HCT116 (cell line): ENCODE measurements at regions not wholly inside any gene's neighbourhood (a gene's known extent, or its start where the extent isn't known, plus 50 kb on each side); places are given as distances from the start of the nearest gene placed in this dataset.
A peak's percentile ranks its signal among the peaks of the same experiment; 100 is the strongest.

Experiments used
- ATAC-seq: fragments of 200-7000 bp; cut with Tn5 transposase; 2 replicates; pipeline ENCODE4 v1.9.1; 2020; ENCODE audit warnings: mild to moderate bottlenecking, moderate library complexity
- BruUV-seq: library from RNA; stranded (reverse); fragments of 400-500 nt; replicated peaks from 2 replicates; lab custom pipeline; 2021; lab: Mats Ljungman, UMichigan
- CTCF ChIA-PET: fragments of 300-600 bp; sonication (Branson Sonifier 250); formaldehyde crosslinking; loops from one replicate; lab custom pipeline; 2021; ENCODE audit warnings: antibody characterized with exemption; lab: Charles Lee
- POLR2A ChIA-PET: fragments of 300-600, 350-600 bp; sonication (Branson Sonifier 250); formaldehyde crosslinking; loops from one replicate; lab custom pipeline; 2021; ENCODE audit warnings: antibody characterized with exemption; lab: Charles Lee
- RAD21 ChIA-PET, 2 experiments: fragments of 300-600 bp; sonication (Branson Sonifier 250); formaldehyde crosslinking; loops; one replicate each; lab custom pipeline; 2023; ENCODE audit warnings: low total read pairs in 2 of 2; ENCODE audit not compliant: uncharacterized antibody in 2 of 2, unreplicated experiment in 2 of 2, low non-redundant PET in 1 of 2; lab: Charles Lee
- DNase-seq: peaks from one replicate; pipeline ENCODE4 v3.0.0-alpha.2; 2010; ENCODE audit warnings: low read depth, low spot score
- H2AFZ ChIP-seq: fragments of 200-600 bp; shearing (Covaris generic), sonication (generic); 2 replicates; pipeline ENCODE4 v1.6.1; 2017; ENCODE audit warnings: low read depth, mixed run types, mixed read lengths, antibody characterized with exemption, low read length; ENCODE audit not compliant: poor library complexity, severe bottlenecking
- H3K27ac ChIP-seq: 2 replicates; pipeline ENCODE4 v1.5.1; 2012; ENCODE audit warnings: low read depth, low read length
- H3K27me3 ChIP-seq: fragments of 200-600 bp; sonication (generic); 2 replicates; pipeline ENCODE4 v1.6.1; 2016; ENCODE audit warnings: mixed run types, low read length, mixed read lengths; ENCODE audit not compliant: insufficient read depth
- H3K36me3 ChIP-seq, 2 experiments: fragments of 200-500 bp in 1 of 2; fragments of 200-600 bp in 1 of 2; sonication (Bioruptor generic) in 1 of 2; sonication (generic) in 1 of 2; 2 replicates each; pipeline versions ENCODE4 v1.5.1 to v1.6.1; 2014 to 2016; ENCODE audit warnings: low read length in 2 of 2, inconsistent platforms in 1 of 2, mixed read lengths in 1 of 2, mixed run types in 1 of 2; ENCODE audit not compliant: insufficient read depth in 2 of 2, control insufficient read depth in 1 of 2
- H3K4me1 ChIP-seq, 2 experiments: fragments of 200-600 bp in 1 of 2; sonication (generic) in 1 of 2; 2 replicates each; pipeline versions ENCODE4 v1.5.1 to v1.6.1; 2012 to 2017; ENCODE audit warnings: low read length in 2 of 2, inconsistent platforms in 1 of 2, mild to moderate bottlenecking in 1 of 2, mixed read lengths in 1 of 2, mixed run types in 1 of 2, moderate library complexity in 1 of 2; ENCODE audit not compliant: insufficient read depth in 2 of 2, control insufficient read depth in 1 of 2
- H3K4me2 ChIP-seq: fragments of 200-600 bp; sonication (generic); 2 replicates; pipeline ENCODE4 v1.6.1; 2017; ENCODE audit warnings: mixed run types, low read length, mixed read lengths
- H3K4me3 ChIP-seq, 2 experiments: fragments of 200-600 bp in 1 of 2; sonication (generic) in 1 of 2; replicated peaks in 1 of 2; 2 replicates each; pipeline ENCODE4 v1.5.1; 2011 to 2016; ENCODE audit warnings: low read length in 2 of 2, control low read depth in 1 of 2, low read depth in 1 of 2, mild to moderate bottlenecking in 1 of 2, mixed read lengths in 1 of 2, mixed run types in 1 of 2
- H3K79me2 ChIP-seq: fragments of 200-600 bp; sonication (generic); 2 replicates; pipeline ENCODE4 v1.6.1; 2017; ENCODE audit warnings: mild to moderate bottlenecking, mixed run types, low read length, moderate library complexity, mixed read lengths; ENCODE audit not compliant: insufficient read depth
- H3K9ac ChIP-seq: fragments of 200-600 bp; sonication (generic); 2 replicates; pipeline ENCODE4 v1.6.1; 2016; ENCODE audit warnings: low read length, mixed read lengths
- H3K9me2 ChIP-seq: fragments of 200-600 bp; sonication (generic), shearing (Covaris generic); 2 replicates; pipeline ENCODE4 v1.6.1; 2017; ENCODE audit warnings: mixed run types, mild to moderate bottlenecking, moderate library complexity; ENCODE audit not compliant: insufficient read depth
- H3K9me3 ChIP-seq, 2 experiments: fragments of 200-500 bp in 1 of 2; fragments of 200-600 bp in 1 of 2; sonication (Bioruptor generic) in 1 of 2; sonication (generic) in 1 of 2; 2 replicates each; pipeline ENCODE4 v1.6.1; 2014 to 2017; ENCODE audit warnings: low read length in 2 of 2, mixed read lengths in 2 of 2, inconsistent platforms in 1 of 2, low read depth in 1 of 2, mild to moderate bottlenecking in 1 of 2, mixed run types in 1 of 2, moderate library complexity in 1 of 2; ENCODE audit not compliant: control insufficient read depth in 1 of 2, insufficient read depth in 1 of 2
- H4K20me1 ChIP-seq: fragments of 200-600 bp; sonication (generic), shearing (Covaris generic); 2 replicates; pipeline ENCODE4 v1.6.1; 2017; ENCODE audit warnings: mixed run types, mild to moderate bottlenecking, moderate library complexity; ENCODE audit not compliant: insufficient read depth
- CBX3 ChIP-seq: IDR thresholded peaks from 2 replicates; pipeline ENCODE4 v1.6.1; 2012; ENCODE audit warnings: low read depth
- CEBPB ChIP-seq: IDR thresholded peaks from 2 replicates; pipeline ENCODE4 v1.6.1; 2012; ENCODE audit warnings: low read depth
- EGR1 ChIP-seq: IDR thresholded peaks from 2 replicates; pipeline ENCODE4 v1.6.1; 2012; ENCODE audit warnings: low read depth
- EZH2 ChIP-seq: fragments of 200-600 bp; sonication (generic); IDR thresholded peaks from 2 replicates; pipeline ENCODE4 v1.6.1; 2017; ENCODE audit warnings: antibody characterized with exemption, mixed run types
- FOSL1 ChIP-seq: IDR thresholded peaks from 2 replicates; pipeline ENCODE4 v1.6.1; 2012; ENCODE audit warnings: low read depth
- JUND ChIP-seq: IDR thresholded peaks from 2 replicates; pipeline ENCODE4 v1.6.1; 2012
- POLR2AphosphoS5 ChIP-seq: IDR thresholded peaks from 2 replicates; pipeline ENCODE4 v1.6.1; 2011; ENCODE audit warnings: mild to moderate bottlenecking, low read depth, low read length, moderate library complexity
- SIN3A ChIP-seq: IDR thresholded peaks from 2 replicates; pipeline ENCODE4 v1.6.1; 2012; ENCODE audit warnings: low read depth
- SP1 ChIP-seq: IDR thresholded peaks from 2 replicates; pipeline ENCODE4 v1.6.1; 2012; ENCODE audit warnings: low read depth
- SRF ChIP-seq: IDR thresholded peaks from 2 replicates; pipeline ENCODE4 v1.6.1; 2012; ENCODE audit warnings: low read depth
- TCF7L2 ChIP-seq: IDR thresholded peaks from 2 replicates; pipeline ENCODE4 v1.7.0; 2011; ENCODE audit warnings: borderline replicate concordance, inconsistent platforms; ENCODE audit not compliant: insufficient read depth, insufficient read length; ENCODE audit errors: extremely low read depth
- YY1 ChIP-seq: IDR thresholded peaks from 2 replicates; pipeline ENCODE4 v1.6.1; 2011; ENCODE audit warnings: low read length, low read depth, moderate library complexity, mild to moderate bottlenecking; ENCODE audit not compliant: insufficient replicate concordance; ENCODE audit errors: extremely low read depth
- ZFX ChIP-seq: fragments of 450-650 bp; IDR thresholded peaks from 2 replicates; pipeline ENCODE4 v1.6.1; 2017
- intact Hi-C: fragments of 100-400 bp; cut with micrococcal nuclease; formaldehyde crosslinking; loops from 2 replicates; pipeline ENCODE4 v1.10.0; 2022

- intact Hi-C loops = no loop called here
- Histone ChIP-seq H2AFZ (no peak overlapping the region), H3K27ac (no peak overlapping the region), H3K4me1 (peaks cover 0 to 5% of the 10 kb centered on the region in 2 experiments; a peak in 1 of 4 replicates), H3K4me2 (no peak overlapping the region), H3K4me3 (no peak overlapping the region), H3K9me2 (no peaks in the 10 kb centered on the region)
- no peak for ATAC-seq
- POLR2A ChIA-PET = no interaction called here
- no TSS peak for BruUV-seq
- TF ChIP-seq CBX3 (no peak), TCF7L2 (no peak), SP1 (no peak), SRF (0 out of 2 replicates have a peak, but pooled peaks have one; percentile 47), CEBPB (no peak)
- TF ChIP-seq, all 23 proteins: peak for 1
- H3K36me3 ChIP-seq = no peaks in the 10 kb centered on the region
- RAD21 ChIA-PET = no interaction called here
- DNase-seq = no peak
- H3K79me2 ChIP-seq = no peaks in the 10 kb centered on the region
- no peaks in the 10 kb centered on the region for H4K20me1 ChIP-seq
- H3K9me3 ChIP-seq = no peaks in the 10 kb centered on the region
- no peaks in the 10 kb centered on the region for H3K27me3 ChIP-seq
- CTCF ChIA-PET = no interaction called here
- no peak overlapping the region for H3K9ac ChIP-seq
Measured at GRCh38 chr12:87812030-87812429, 217.2 kb downstream of the C12orf50 start.

- TF ChIP-seq CBX3 (no peak), SIN3A (no peak), EGR1 (no peak), ZFX (no peak), FOSL1 (no peak), POLR2AphosphoS5 (no peak), YY1 (no peak), JUND (no peak), SP1 (no peak), EZH2 (no peak)
- Histone ChIP-seq H3K9me3 (no peaks in the 10 kb centered on the region), H3K4me3 (no peak overlapping the region), H2AFZ (no peak overlapping the region), H3K27me3 (no peaks in the 10 kb centered on the region), H3K9me2 (no peaks in the 10 kb centered on the region), H3K4me1 (peaks cover 0 to 15% of the 10 kb centered on the region in 2 experiments; a peak in 1 of 4 replicates), H4K20me1 (no peaks in the 10 kb centered on the region), H3K9ac (no peak overlapping the region), H3K27ac (no peak overlapping the region), H3K79me2 (no peaks in the 10 kb centered on the region), H3K36me3 (no peaks in the 10 kb centered on the region), H3K4me2 (no peak overlapping the region)
- CTCF ChIA-PET = no interaction called here
- no TSS peak for BruUV-seq
- RAD21 ChIA-PET = no interaction called here
- intact Hi-C loops = no loop called here
- DNase-seq (no peak), ATAC-seq (no peak)
- POLR2A ChIA-PET = no interaction called here
Measured at GRCh38 chr12:87809916-87810315, 219.3 kb downstream of the C12orf50 start.
